ENCODE measurements at regions not wholly inside any gene's neighbourhood (a gene's known extent, or its start where the extent isn't known, plus 50 kb on each side); places are given as distances from the start of the nearest gene placed in this dataset.

- BruUV-seq (replicated peaks): no TSS peak
- CTCF ChIA-PET: no interaction called here
- RAD21 ChIA-PET (ENCODE audit: low non-redundant PET in 1 of 2, low total read pairs in 2 of 2, uncharacterized antibody in 2 of 2, unreplicated experiment in 2 of 2): no interaction called here
These were observed 111.6 kb downstream of the NOC3L start for GRCh38 chr10:94251098-94251497.

More at GRCh38 chr10:94251098-94251497, 111.6 kb downstream of the NOC3L start:
- H3K79me2 ChIP-seq (ENCODE audit: insufficient read depth, low read length): no peaks in the 10 kb centered on the region
- POLR2A ChIA-PET: no interaction called here
- no peak overlapping the region for H3K27ac ChIP-seq (ENCODE audit: low read depth, low read length)
- no peaks in the 10 kb centered on the region for H3K36me3 ChIP-seq (ENCODE audit: control insufficient read depth in 1 of 2, insufficient read depth in 2 of 2, low read length in 2 of 2)
- no peak overlapping the region for H3K4me3 ChIP-seq (replicated peaks in 1 of 2; ENCODE audit: low read depth in 1 of 2, low read length in 2 of 2)
- no peak overlapping the region for H3K9ac ChIP-seq (ENCODE audit: low read length)
- H3K4me2 ChIP-seq (ENCODE audit: low read length): no peak overlapping the region
- H3K9me2 ChIP-seq (ENCODE audit: insufficient read depth): no peaks in the 10 kb centered on the region
- DNase-seq (ENCODE audit: low read depth, low spot score) (no peak), ATAC-seq (no peak)
- no peak overlapping the region for H2AFZ ChIP-seq (ENCODE audit: low read depth, low read length, poor library complexity, severe bottlenecking)
- H3K4me1 ChIP-seq (ENCODE audit: control insufficient read depth in 1 of 2, insufficient read depth in 2 of 2, low read length in 2 of 2): no peaks in the 10 kb centered on the region
- no peaks in the 10 kb centered on the region for H4K20me1 ChIP-seq (ENCODE audit: insufficient read depth)
- H3K9me3 ChIP-seq (ENCODE audit: control insufficient read depth in 1 of 2, insufficient read depth in 1 of 2, low read depth in 1 of 2, low read length in 2 of 2): no peaks in the 10 kb centered on the region
- intact Hi-C loops (cut with micrococcal nuclease): no loop called here
- H3K27me3 ChIP-seq (ENCODE audit: insufficient read depth, low read length): no peaks in the 10 kb centered on the region
- TF ChIP-seq POLR2AphosphoS5 (IDR thresholded peaks at IDR 0.05; ENCODE audit: low read depth, low read length): no peak
- no peak for TF ChIP-seq JUND (IDR thresholded peaks at IDR 0.05)
- no peak for TF ChIP-seq REST (IDR thresholded peaks at IDR 0.05; ENCODE audit: low read depth)
- TF ChIP-seq EZH2 (IDR thresholded peaks at IDR 0.05): no peak
- TF ChIP-seq SIN3A (IDR thresholded peaks at IDR 0.05; ENCODE audit: low read depth): no peak
- TF ChIP-seq CBX3 (IDR thresholded peaks at IDR 0.05; ENCODE audit: low read depth): no peak
- no peak for TF ChIP-seq RAD21 (IDR thresholded peaks at IDR 0.05; ENCODE audit: low read depth)
- no peak for TF ChIP-seq POLR2A (IDR thresholded peaks at IDR 0.05; ENCODE audit: borderline replicate concordance, extremely low read depth, insufficient read depth, insufficient read length)
- TF ChIP-seq EGR1 (IDR thresholded peaks at IDR 0.05; ENCODE audit: low read depth): no peak
- TF ChIP-seq ELF1 (IDR thresholded peaks at IDR 0.05; ENCODE audit: borderline replicate concordance, low read depth): no peak
